ENCODE measurements at regions not wholly inside any gene's neighbourhood (a gene's known extent, or its start where the extent isn't known, plus 50 kb on each side); places are given as distances from the start of the nearest gene placed in this dataset.

GRCh38 chr10:33935350-33935749, 600.9 kb upstream of the NRP1 start:
- no peak for TF ChIP-seq CTCF (IDR thresholded peaks at IDR 0.05)
- TF ChIP-seq POLR2A (IDR thresholded peaks at IDR 0.05): no peak

Measured in right lobe of liver (tissue), 4 donors.